CD4-positive, alpha-beta memory T cell (primary cell): ENCODE measurements at regions not wholly inside any gene's neighbourhood (a gene's known extent, or its start where the extent isn't known, plus 50 kb on each side); places are given as distances from the start of the nearest gene placed in this dataset.

Source experiments
- CTCF ChIA-PET: fragments of 350-600 bp; sonication (Branson Sonifier 250); formaldehyde crosslinking; loops from one replicate; lab custom pipeline; 2021; ENCODE audit warnings: inconsistent platforms; ENCODE audit not compliant: partially characterized antibody; lab: Charles Lee
- POLR2A ChIA-PET: fragments of 350-600 bp; sonication (Branson Sonifier 250); formaldehyde crosslinking; loops from one replicate; lab custom pipeline; 2021; ENCODE audit not compliant: partially characterized antibody; lab: Charles Lee
- DNase-seq, 5 donors: peaks; one replicate each; pipeline versions ENCODE4 v3.0.0 to v3.0.0-alpha.2; 2020 to 2022; ENCODE audit warnings: mixed read lengths in 1 of 5
- H3K27ac ChIP-seq: one replicate; pipeline ENCODE4 v1.7.0; 2013; ENCODE audit warnings: low read depth, low read length
- H3K27me3 ChIP-seq: 2 replicates; pipeline ENCODE4 v1.7.0; 2013; ENCODE audit warnings: mild to moderate bottlenecking, low read length, moderate library complexity; ENCODE audit not compliant: insufficient read depth
- H3K36me3 ChIP-seq: 2 replicates; pipeline ENCODE4 v1.7.0; 2013; ENCODE audit warnings: mild to moderate bottlenecking, low read length, moderate library complexity; ENCODE audit not compliant: insufficient read depth
- H3K4me1 ChIP-seq: 2 replicates; pipeline ENCODE4 v1.7.0; 2013; ENCODE audit warnings: mild to moderate bottlenecking, low read length, moderate library complexity; ENCODE audit not compliant: insufficient read depth
- H3K4me3 ChIP-seq, 2 donors: one replicate each; pipeline ENCODE4 v1.7.0; 2013; ENCODE audit warnings: low read length in 2 of 2, mild to moderate bottlenecking in 1 of 2
- H3K9me3 ChIP-seq, 2 donors: one replicate each; pipeline ENCODE4 v1.7.0; 2013; ENCODE audit warnings: low read length in 2 of 2, control low read depth in 1 of 2; ENCODE audit not compliant: control insufficient read depth in 1 of 2
- H3K27ac Mint-ChIP-seq, 7 donors: one replicate each; pipeline ENCODE4 v1.8.0; 2020 to 2021; ENCODE audit warnings: mixed read lengths in 7 of 7, mild to moderate bottlenecking in 6 of 7, inconsistent platforms in 3 of 7, moderate library complexity in 3 of 7
- H3K27me3 Mint-ChIP-seq, 2 donors: one replicate each; pipeline ENCODE4 v1.8.0; 2020 to 2021; ENCODE audit warnings: mixed read lengths in 2 of 2
- H3K36me3 Mint-ChIP-seq, 2 donors: one replicate each; pipeline ENCODE4 v1.8.0; 2020 to 2021; ENCODE audit warnings: mixed read lengths in 2 of 2, inconsistent platforms in 1 of 2, mild to moderate bottlenecking in 1 of 2
- H3K4me1 Mint-ChIP-seq, 4 donors: one replicate each; pipeline ENCODE4 v1.8.0; 2020 to 2021; ENCODE audit warnings: mixed read lengths in 4 of 4, mild to moderate bottlenecking in 1 of 4
- H3K4me3 Mint-ChIP-seq, 8 donors: one replicate each; pipeline ENCODE4 v1.8.0; 2020 to 2021; ENCODE audit warnings: mixed read lengths in 8 of 8, mild to moderate bottlenecking in 7 of 8, moderate library complexity in 6 of 8, inconsistent platforms in 3 of 8
- H3K9me3 Mint-ChIP-seq, 8 donors: one replicate each; pipeline ENCODE4 v1.8.0; 2020 to 2021; ENCODE audit warnings: mixed read lengths in 8 of 8, mild to moderate bottlenecking in 5 of 8, inconsistent platforms in 3 of 8, moderate library complexity in 1 of 8
- intact Hi-C: fragments of 100-400 bp; cut with micrococcal nuclease; formaldehyde crosslinking; loops from one replicate; pipeline ENCODE4 v1.15.1; 2023

- POLR2A ChIA-PET: no interaction called here
- intact Hi-C loops: no loop called here
- H3K36me3 Mint-ChIP-seq: no peaks in the 10 kb centered on the region
Observed at GRCh38 chr2:167480232-167480985, 592.1 kb downstream of the XIRP2 start.

DNA sequence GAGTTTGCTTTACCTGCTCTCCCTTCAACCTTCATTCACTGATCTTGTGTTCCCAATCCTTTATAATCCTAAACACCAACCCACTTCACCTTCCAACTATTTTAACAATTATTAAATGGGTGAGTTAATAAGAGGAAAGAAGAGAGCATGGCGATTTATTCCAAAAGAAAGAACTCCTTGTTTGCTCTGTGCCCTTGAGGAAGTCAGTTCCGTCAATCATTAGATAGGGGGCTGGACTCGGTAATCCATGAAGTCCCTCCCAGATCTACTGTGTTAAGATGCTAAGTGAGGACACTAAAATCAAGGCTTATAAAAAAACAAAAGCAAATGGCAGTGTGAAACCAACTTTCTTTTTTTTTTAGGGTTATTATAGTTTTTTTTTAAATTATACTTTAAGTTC is 589.9 kb downstream of the XIRP2 start:
- Histone ChIP-seq H3K9me3 (no peaks in the 10 kb centered on the region), H3K4me3 (no peak overlapping the region), H3K36me3 (no peaks in the 10 kb centered on the region), H3K27ac (no peak overlapping the region), H3K4me1 (no peaks in the 10 kb centered on the region), H3K27me3 (no peaks in the 10 kb centered on the region)
- H3K4me3 Mint-ChIP-seq: no peak overlapping the region
- H3K36me3 Mint-ChIP-seq: no peaks in the 10 kb centered on the region
- ChIA-PET CTCF (no interaction called here), POLR2A (no interaction called here)
- H3K27ac Mint-ChIP-seq: no peak overlapping the region
- intact Hi-C loops: no loop called here
- peaks cover 0 to 5% (median 0%) of the 10 kb centered on the region in 8 donors for H3K9me3 Mint-ChIP-seq
- no peaks in the 10 kb centered on the region for H3K4me1 Mint-ChIP-seq
- no peak for DNase-seq
- no peaks in the 10 kb centered on the region for H3K27me3 Mint-ChIP-seq

More at GRCh38 chr2:167480232-167480985, 592.1 kb downstream of the XIRP2 start:
- Histone ChIP-seq H3K36me3 (no peaks in the 10 kb centered on the region), H3K27ac (no peak overlapping the region), H3K4me1 (no peaks in the 10 kb centered on the region), H3K27me3 (no peaks in the 10 kb centered on the region), H3K4me3 (no peak overlapping the region), H3K9me3 (no peaks in the 10 kb centered on the region)
- H3K27ac Mint-ChIP-seq: no peak overlapping the region
- H3K4me1 Mint-ChIP-seq: no peaks in the 10 kb centered on the region
- peaks cover 0 to 5% (median 0%) of the 10 kb centered on the region in 8 donors for H3K9me3 Mint-ChIP-seq
- H3K4me3 Mint-ChIP-seq: no peak overlapping the region
- H3K27me3 Mint-ChIP-seq: no peaks in the 10 kb centered on the region
- no peak for DNase-seq
- CTCF ChIA-PET: no interaction called here

GRCh38 chr2:167475791-167476190 is 587.5 kb downstream of the XIRP2 start:
- Mint-ChIP-seq H3K4me1 (no peaks in the 10 kb centered on the region), H3K27ac (no peak overlapping the region), H3K4me3 (no peak overlapping the region), H3K27me3 (no peaks in the 10 kb centered on the region), H3K9me3 (no peaks in the 10 kb centered on the region), H3K36me3 (no peaks in the 10 kb centered on the region)
- Histone ChIP-seq H3K9me3 (no peaks in the 10 kb centered on the region), H3K36me3 (no peaks in the 10 kb centered on the region), H3K27ac (no peak overlapping the region), H3K4me1 (no peaks in the 10 kb centered on the region), H3K27me3 (no peaks in the 10 kb centered on the region), H3K4me3 (no peak overlapping the region)
- intact Hi-C loops: no loop called here
- no peak for DNase-seq
- POLR2A ChIA-PET: no interaction called here
- CTCF ChIA-PET: no interaction called here

DNA sequence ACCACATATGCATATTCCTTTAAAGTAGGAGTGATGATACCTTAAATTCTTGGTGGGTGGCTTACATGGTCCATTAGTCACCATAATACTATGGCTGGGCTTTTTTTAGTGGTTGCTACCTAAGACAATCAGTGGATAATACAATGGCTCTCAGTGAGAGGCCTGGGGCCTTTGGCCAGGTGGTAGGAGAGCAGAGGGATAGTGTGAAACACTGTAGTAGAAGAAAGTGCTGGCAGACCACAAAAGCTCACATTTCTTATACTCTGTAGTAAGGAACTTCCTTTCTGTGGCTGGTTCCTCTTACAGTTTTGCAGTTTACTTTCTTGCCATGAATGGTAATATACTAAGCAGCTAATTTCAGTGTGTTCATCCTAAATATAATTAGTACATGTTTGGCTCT is 583.5 kb downstream of the XIRP2 start:
- H3K4me1 Mint-ChIP-seq: no peaks in the 10 kb centered on the region
- no peak overlapping the region for H3K4me3 ChIP-seq
- no peak overlapping the region for H3K4me3 Mint-ChIP-seq
- intact Hi-C loops: no loop called here
- CTCF ChIA-PET: no interaction called here
- H3K27ac Mint-ChIP-seq: no peak overlapping the region
- DNase-seq: no peak
- H3K27me3 ChIP-seq: no peaks in the 10 kb centered on the region
- no peaks in the 10 kb centered on the region for H3K27me3 Mint-ChIP-seq
- no peak overlapping the region for H3K27ac ChIP-seq
- H3K9me3 Mint-ChIP-seq: no peaks in the 10 kb centered on the region
- H3K36me3 ChIP-seq: no peaks in the 10 kb centered on the region
- H3K4me1 ChIP-seq: no peaks in the 10 kb centered on the region
- no peaks in the 10 kb centered on the region for H3K9me3 ChIP-seq
- POLR2A ChIA-PET: no interaction called here
- no peaks in the 10 kb centered on the region for H3K36me3 Mint-ChIP-seq

GRCh38 chr2:167471332-167471731 is 583.1 kb downstream of the XIRP2 start:
- Mint-ChIP-seq H3K4me1 (no peaks in the 10 kb centered on the region), H3K9me3 (no peaks in the 10 kb centered on the region), H3K27me3 (no peaks in the 10 kb centered on the region), H3K4me3 (no peak overlapping the region), H3K36me3 (no peaks in the 10 kb centered on the region), H3K27ac (no peak overlapping the region)
- CTCF ChIA-PET: no interaction called here
- Histone ChIP-seq H3K27me3 (no peaks in the 10 kb centered on the region), H3K36me3 (no peaks in the 10 kb centered on the region), H3K4me3 (no peak overlapping the region), H3K27ac (no peak overlapping the region), H3K9me3 (no peaks in the 10 kb centered on the region), H3K4me1 (no peaks in the 10 kb centered on the region)
- intact Hi-C loops: no loop called here
- POLR2A ChIA-PET: no interaction called here
- no peak for DNase-seq

DNA sequence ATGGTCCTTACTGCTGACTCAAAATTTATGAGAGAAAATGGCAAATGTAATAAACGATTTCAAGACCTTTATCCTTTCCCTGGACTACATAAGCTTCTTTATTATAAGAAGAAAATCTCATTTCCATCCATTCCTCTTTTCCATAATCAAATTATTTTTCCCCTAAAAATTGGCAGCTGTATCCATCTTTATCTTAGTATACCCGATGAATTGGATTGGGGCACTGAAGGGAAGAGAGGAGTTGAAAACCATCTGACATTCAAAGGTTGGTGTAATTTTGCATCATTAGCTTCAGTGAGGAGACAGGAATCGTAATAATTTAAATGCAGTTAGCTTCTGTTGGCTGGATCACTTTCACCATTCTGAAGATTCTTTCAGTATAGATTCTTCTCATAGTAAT is 574.1 kb downstream of the XIRP2 start:
- Histone ChIP-seq H3K27ac (no peak overlapping the region), H3K27me3 (no peaks in the 10 kb centered on the region), H3K36me3 (no peaks in the 10 kb centered on the region), H3K4me1 (no peaks in the 10 kb centered on the region), H3K9me3 (no peaks in the 10 kb centered on the region), H3K4me3 (no peak overlapping the region)
- intact Hi-C loops: no loop called here
- no peak overlapping the region for H3K4me3 Mint-ChIP-seq
- no peaks in the 10 kb centered on the region for H3K27me3 Mint-ChIP-seq
- ChIA-PET CTCF (no interaction called here), POLR2A (no interaction called here)
- DNase-seq: no peak
- H3K27ac Mint-ChIP-seq: no peak overlapping the region
- no peaks in the 10 kb centered on the region for H3K4me1 Mint-ChIP-seq
- H3K36me3 Mint-ChIP-seq: no peaks in the 10 kb centered on the region
- peaks cover 3 to 24% (median 12%) of the 10 kb centered on the region in 8 donors for H3K9me3 Mint-ChIP-seq

GRCh38 chr2:167454036-167454435 is 565.8 kb downstream of the XIRP2 start:
- CTCF ChIA-PET: no interaction called here
- peaks cover 0 to 1% of the 10 kb centered on the region in 2 donors for H3K36me3 Mint-ChIP-seq
- no peaks in the 10 kb centered on the region for H3K27me3 Mint-ChIP-seq
- no peak overlapping the region for H3K4me3 Mint-ChIP-seq
- Histone ChIP-seq H3K9me3 (no peaks in the 10 kb centered on the region), H3K4me3 (no peak overlapping the region), H3K4me1 (no peaks in the 10 kb centered on the region), H3K27ac (no peak overlapping the region), H3K36me3 (no peaks in the 10 kb centered on the region), H3K27me3 (no peaks in the 10 kb centered on the region)
- peaks cover 4 to 42% (median 21%) of the 10 kb centered on the region in 8 donors for H3K9me3 Mint-ChIP-seq
- POLR2A ChIA-PET: no interaction called here
- intact Hi-C loops: no loop called here
- no peak for DNase-seq
- no peaks in the 10 kb centered on the region for H3K4me1 Mint-ChIP-seq
- H3K27ac Mint-ChIP-seq: no peak overlapping the region
